HCT116 (cell line): ENCODE measurements at regions not wholly inside any gene's neighbourhood (a gene's known extent, or its start where the extent isn't known, plus 50 kb on each side); places are given as distances from the start of the nearest gene placed in this dataset.

ENCODE experiments used
- CBX3 ChIP-seq: IDR thresholded peaks from 2 replicates; pipeline ENCODE4 v1.6.1; 2012; ENCODE audit warnings: low read depth
- EGR1 ChIP-seq: IDR thresholded peaks from 2 replicates; pipeline ENCODE4 v1.6.1; 2012; ENCODE audit warnings: low read depth
- ELF1 ChIP-seq: IDR thresholded peaks from 2 replicates; pipeline ENCODE4 v1.6.1; 2012; ENCODE audit warnings: low read depth, borderline replicate concordance
- EZH2 ChIP-seq: fragments of 200-600 bp; sonication (generic); IDR thresholded peaks from 2 replicates; pipeline ENCODE4 v1.6.1; 2017; ENCODE audit warnings: antibody characterized with exemption, mixed run types
- FOSL1 ChIP-seq: IDR thresholded peaks from 2 replicates; pipeline ENCODE4 v1.6.1; 2012; ENCODE audit warnings: low read depth
- JUND ChIP-seq: IDR thresholded peaks from 2 replicates; pipeline ENCODE4 v1.6.1; 2012
- POLR2A ChIP-seq: IDR thresholded peaks from 2 replicates; pipeline ENCODE4 v1.7.0; 2011; ENCODE audit warnings: borderline replicate concordance; ENCODE audit not compliant: insufficient read depth, insufficient read length; ENCODE audit errors: extremely low read depth
- POLR2AphosphoS5 ChIP-seq: IDR thresholded peaks from 2 replicates; pipeline ENCODE4 v1.6.1; 2011; ENCODE audit warnings: mild to moderate bottlenecking, low read depth, low read length, moderate library complexity
- SP1 ChIP-seq: IDR thresholded peaks from 2 replicates; pipeline ENCODE4 v1.6.1; 2012; ENCODE audit warnings: low read depth
- ZFX ChIP-seq: fragments of 450-650 bp; IDR thresholded peaks from 2 replicates; pipeline ENCODE4 v1.6.1; 2017
- TF ChIP-seq, protein P1 (sequence below), 3 experiments: fragments of 200-600 bp in 1 of 3; sonication (generic) in 1 of 3; IDR thresholded peaks in 2 of 3; conservative IDR thresholded peaks in 1 of 3; 2 replicates each; pipeline ENCODE4 v1.5.1; 2012 to 2017; ENCODE audit warnings: low read depth in 2 of 3, low read length in 2 of 3, antibody characterized with exemption in 1 of 3, borderline replicate concordance in 1 of 3, control low read depth in 1 of 3, mild to moderate bottlenecking in 1 of 3, mixed read lengths in 1 of 3, mixed run types in 1 of 3, moderate library complexity in 1 of 3; ENCODE audit not compliant: insufficient read depth in 1 of 3
- TF ChIP-seq, protein P2 (sequence below): IDR thresholded peaks from 2 replicates; pipeline ENCODE4 v1.6.1; 2012

DNA sequence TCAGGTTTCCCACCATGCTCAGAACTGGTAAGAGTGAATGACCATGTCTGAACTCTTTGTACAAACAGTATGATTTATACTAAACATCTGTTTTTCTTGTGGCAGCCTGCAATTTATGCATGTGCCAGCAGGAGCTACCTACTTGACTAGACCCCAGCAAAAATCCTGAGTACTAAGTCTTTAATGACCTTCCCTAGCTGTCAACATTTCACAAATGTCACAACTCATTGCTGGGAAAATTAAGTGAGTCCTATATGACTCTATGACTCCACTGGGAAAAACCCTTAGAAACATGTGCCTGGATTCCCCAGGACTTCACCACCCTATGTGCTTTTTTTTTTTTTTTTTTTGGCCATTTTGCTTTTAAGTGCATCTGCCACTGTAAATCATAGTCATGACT lies 1225.8 kb downstream of the SUCLG1 start:
- TF ChIP-seq, protein P1, sequence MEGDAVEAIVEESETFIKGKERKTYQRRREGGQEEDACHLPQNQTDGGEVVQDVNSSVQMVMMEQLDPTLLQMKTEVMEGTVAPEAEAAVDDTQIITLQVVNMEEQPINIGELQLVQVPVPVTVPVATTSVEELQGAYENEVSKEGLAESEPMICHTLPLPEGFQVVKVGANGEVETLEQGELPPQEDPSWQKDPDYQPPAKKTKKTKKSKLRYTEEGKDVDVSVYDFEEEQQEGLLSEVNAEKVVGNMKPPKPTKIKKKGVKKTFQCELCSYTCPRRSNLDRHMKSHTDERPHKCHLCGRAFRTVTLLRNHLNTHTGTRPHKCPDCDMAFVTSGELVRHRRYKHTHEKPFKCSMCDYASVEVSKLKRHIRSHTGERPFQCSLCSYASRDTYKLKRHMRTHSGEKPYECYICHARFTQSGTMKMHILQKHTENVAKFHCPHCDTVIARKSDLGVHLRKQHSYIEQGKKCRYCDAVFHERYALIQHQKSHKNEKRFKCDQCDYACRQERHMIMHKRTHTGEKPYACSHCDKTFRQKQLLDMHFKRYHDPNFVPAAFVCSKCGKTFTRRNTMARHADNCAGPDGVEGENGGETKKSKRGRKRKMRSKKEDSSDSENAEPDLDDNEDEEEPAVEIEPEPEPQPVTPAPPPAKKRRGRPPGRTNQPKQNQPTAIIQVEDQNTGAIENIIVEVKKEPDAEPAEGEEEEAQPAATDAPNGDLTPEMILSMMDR (IDR thresholded peaks at IDR 0.05 in 2 of 3, conservative IDR thresholded peaks at IDR 0.05 in 1 of 3; ENCODE audit: borderline replicate concordance in 1 of 3, insufficient read depth in 1 of 3, low read depth in 2 of 3, low read length in 2 of 3): peak in 2 of 3 experiments; percentile 34 to 35; a peak in 2 of 6 replicates
- TF ChIP-seq SP1: no peak
- no peak for TF ChIP-seq EZH2
- TF ChIP-seq FOSL1: no peak
- no peak for TF ChIP-seq ELF1
- no peak for TF ChIP-seq POLR2AphosphoS5
- TF ChIP-seq POLR2A: no peak
- TF ChIP-seq, protein P2, sequence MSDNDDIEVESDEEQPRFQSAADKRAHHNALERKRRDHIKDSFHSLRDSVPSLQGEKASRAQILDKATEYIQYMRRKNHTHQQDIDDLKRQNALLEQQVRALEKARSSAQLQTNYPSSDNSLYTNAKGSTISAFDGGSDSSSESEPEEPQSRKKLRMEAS: no peak
- no peak for TF ChIP-seq ZFX
- no peak for TF ChIP-seq EGR1
- TF ChIP-seq CBX3: no peak
- no peak for TF ChIP-seq JUND
